ENCODE measurements at regions not wholly inside any gene's neighbourhood (a gene's known extent, or its start where the extent isn't known, plus 50 kb on each side); places are given as distances from the start of the nearest gene placed in this dataset.

- TF ChIP-seq OSR1 (CRISPR knock-in tag; IDR thresholded peaks at IDR 0.05) (no peak), ZNF70 (CRISPR knock-in tag; IDR thresholded peaks at IDR 0.05) (no peak), ZFP3 (CRISPR knock-in tag; IDR thresholded peaks at IDR 0.05) (no peak), ARNTL (CRISPR knock-in tag; IDR thresholded peaks at IDR 0.05; ENCODE audit: borderline replicate concordance, low read depth) (no peak), ZNF8 (CRISPR knock-in tag; IDR thresholded peaks at IDR 0.05) (no peak)
Observed at GRCh38 chr22:48268293-48268692, 1505.8 kb downstream of the TBC1D22A start.

Measured in SK-N-SH treated with all-trans-retinoic acid at 6 μM for 48 hours (cell line).